GM19455 (cell line): ENCODE measurements at regions not wholly inside any gene's neighbourhood (a gene's known extent, or its start where the extent isn't known, plus 50 kb on each side); places are given as distances from the start of the nearest gene placed in this dataset.

Source experiments
- ATAC-seq: cut with Tn5 transposase; IDR thresholded peaks from one replicate; pipeline ENCODE4 v1.9.1; 2021; ENCODE audit not compliant: unreplicated experiment

GRCh38 chr11:116111546-116111945 lies 607.3 kb upstream of the CADM1 start:
- no peak for ATAC-seq

DNA sequence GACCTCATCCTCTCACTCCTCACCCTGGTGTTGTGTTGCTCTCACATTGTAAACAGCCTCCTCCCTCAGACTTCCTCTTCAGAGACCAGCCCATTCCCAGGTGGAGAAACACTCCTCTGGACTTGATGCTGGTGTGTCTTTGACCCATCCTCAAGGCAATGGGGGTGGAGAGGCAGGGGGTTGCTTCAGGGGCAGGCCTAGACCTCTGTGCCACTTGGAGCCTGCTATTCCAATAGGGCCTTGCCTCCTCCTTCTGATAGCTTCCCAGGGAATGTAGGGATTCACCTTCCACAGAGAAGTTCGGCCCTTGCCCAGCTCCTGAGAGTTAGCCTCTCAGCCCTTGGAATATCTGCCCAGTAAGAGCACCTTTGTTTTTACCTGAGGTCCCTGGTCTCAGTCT lies 606.6 kb upstream of the CADM1 start:
- no peak for ATAC-seq

DNA sequence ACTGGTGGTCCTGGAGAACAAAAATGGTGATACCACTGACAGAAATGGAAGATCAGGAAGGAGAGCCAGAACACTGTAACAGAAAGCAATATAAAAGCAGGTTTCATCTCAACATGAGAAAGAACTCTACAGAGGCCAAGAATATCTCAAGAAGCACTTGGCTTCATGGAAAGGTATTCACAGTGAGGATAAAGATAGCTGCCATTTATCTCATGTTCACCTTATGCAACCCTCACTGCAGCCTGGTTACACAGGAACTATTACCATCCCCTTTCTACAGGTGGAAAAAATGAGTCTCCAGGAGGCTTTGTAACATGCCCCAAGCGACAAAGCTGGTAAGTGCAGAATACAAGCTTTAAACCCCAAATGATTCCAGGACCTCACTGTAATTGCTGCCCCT lies 606.1 kb upstream of the CADM1 start:
- ATAC-seq = no peak

DNA sequence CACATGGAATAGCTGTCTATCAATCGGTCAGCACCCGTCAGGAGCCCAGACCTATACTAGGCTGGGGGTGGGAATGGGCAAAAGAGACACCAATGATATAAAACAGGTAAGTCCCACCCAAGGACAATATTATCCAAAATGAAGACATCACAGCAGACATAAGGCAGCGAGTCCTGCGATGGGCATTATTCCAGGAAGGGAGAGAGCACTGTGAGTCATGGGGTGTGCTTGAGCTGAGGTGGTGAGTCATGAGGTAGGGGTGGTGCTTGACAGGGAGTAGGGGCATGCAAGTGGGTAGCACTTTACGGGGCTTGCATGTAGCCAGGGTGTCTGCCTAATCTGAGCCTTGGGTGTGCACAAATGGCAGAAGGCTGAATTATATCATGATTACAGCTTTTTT lies 605.0 kb upstream of the CADM1 start:
- ATAC-seq = no peak

GRCh38 chr11:116108161-116108560 lies 603.9 kb upstream of the CADM1 start:
- no peak for ATAC-seq

DNA sequence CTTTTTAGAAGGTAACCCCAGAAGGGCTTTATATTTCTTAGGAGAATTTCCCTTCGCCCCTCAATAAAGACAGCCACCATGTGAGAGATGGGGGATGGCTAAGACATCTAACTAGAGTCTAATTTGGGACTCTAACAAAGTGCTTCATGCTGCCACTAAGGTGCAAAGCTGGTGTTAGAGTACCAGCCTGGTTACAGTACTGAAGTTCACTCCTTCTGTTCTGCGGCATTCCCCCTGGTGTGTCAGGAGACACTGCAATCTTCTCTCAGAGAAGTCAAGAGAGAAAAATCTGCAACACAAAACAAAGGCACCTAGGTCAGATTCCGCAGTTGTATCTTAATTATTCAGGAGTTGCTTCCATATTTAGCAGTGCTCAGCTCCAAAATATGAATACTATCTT lies 603.0 kb upstream of the CADM1 start:
- ATAC-seq = no peak

DNA sequence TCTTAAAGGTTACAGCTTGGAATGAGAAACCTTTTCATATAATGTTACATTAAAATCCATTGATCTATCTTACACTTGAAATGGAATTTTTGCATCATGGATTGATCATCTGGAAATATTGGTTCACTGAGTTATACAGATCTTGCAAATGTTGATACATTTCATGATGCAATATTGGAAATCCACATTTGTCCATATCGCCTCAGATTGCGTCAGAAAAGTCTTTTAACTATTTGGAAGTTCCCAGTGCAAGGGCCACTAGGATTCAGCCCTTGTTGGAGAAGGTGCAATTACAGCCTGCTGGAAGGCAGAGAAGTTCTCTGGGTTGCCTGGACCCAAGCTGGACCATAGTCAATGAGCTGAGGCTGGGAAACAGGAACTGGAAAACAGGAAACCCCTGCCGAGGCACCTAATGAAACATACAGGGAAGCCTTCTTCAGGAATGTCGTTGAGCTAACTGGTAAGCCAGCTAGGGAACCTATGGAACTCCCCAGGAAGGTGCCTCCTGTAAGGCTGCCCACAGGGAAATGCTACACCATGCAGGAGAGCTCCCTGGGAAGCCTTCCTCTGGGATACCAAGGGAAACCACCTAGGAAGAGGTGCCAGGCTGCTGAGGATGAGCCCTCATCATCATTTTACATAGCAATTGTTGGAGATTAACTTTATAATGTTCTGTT lies 600.4 kb upstream of the CADM1 start:
- ATAC-seq = no peak

- ATAC-seq = no peak
These were observed 597.7 kb upstream of the CADM1 start for GRCh38 chr11:116101902-116102301.

DNA sequence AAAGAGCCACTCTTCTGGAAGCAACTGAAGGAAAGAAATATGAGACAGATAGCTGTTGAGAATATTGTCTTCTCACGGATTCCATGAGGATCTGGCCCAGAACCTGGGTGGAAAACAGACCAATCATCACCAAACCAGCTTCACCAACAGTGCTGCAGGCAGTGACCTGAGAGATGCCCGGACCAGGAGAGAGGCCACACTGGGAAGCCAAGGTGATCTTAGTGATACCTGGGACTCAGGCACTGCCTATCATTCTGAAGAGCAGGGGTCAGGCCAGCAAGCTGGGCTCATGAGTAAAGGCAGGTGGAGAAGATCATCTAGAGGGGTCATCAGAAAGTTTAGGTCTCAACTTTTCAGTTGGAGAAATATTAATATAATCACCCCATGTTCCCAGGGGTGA lies 595.8 kb upstream of the CADM1 start:
- ATAC-seq = no peak

DNA sequence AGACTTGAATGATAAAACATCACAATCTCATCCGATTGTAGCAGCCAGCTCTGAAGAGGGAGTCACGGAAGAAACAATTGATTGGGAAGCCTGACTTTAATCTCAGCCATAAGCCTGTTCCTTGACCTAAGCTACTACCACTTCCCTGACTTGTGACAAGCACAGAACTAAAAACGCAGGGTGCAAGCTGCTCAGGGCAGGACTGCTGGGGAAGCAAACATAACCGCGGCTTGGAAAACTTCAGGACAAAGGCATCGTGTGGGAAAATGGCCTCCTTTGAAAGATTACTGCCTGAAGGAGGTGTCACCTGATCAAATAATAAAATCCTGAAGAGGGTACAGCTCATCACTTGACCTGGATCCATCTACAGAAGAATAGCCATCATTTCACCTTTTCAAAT lies 595.3 kb upstream of the CADM1 start:
- no peak for ATAC-seq

GRCh38 chr11:116096272-116096995 lies 592.2 kb upstream of the CADM1 start:
- no peak for ATAC-seq

DNA sequence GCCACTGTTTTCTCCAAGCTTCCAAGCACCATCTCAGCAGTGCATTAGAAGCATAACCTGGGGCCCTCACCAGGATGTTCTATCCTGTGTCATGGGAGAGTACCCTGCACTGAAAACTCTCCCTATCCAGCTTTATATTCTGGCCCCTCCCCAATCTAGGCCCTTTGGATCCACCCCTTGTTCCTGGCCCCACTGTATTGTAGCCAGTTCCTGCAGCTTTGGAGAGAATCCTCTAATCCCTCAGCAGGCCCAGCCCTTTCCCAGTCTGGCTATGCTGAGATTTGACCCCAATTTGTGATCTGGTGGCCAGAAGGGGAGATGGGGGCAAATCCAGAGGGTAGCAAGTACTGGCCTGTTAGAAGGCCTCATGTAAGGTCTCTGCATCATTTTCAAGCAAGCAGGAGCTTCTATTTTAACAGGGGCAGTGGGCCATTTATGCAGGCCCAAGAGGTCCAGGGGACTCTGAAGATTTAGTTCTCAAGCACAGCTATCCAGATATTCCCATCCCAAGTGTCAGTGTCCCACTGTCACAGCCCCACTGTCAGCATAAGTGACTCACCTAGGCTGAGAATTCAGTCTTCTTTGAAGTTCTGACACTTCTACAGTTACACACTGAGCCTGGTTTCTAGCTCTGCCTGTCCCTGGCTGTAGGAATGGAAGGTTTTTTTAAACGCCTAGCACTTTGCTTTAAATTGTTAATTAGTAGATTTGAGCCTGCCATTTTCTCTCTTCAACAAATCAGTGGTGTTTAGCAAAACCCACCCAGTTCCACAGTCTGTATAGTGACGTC lies 589.5 kb upstream of the CADM1 start:
- ATAC-seq = no peak

DNA sequence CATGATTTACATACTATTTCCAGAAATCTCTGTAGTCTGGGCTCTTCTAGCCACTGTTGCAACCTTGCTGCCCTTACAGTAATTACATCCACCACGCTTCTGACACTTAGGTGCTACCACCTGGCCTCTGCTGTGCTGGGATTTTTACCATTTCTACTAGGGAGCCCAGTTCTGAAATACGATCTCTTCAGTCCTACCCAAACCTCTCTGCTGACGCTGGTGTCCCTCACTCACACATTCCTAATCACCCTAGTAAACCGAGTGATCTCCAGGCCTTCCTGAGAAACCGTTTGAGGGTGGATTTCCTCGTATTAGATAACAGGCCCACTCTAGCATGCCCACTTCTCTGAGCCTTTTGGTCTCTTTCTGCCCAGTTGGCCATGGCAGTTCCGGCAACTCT lies 588.9 kb upstream of the CADM1 start:
- no peak for ATAC-seq

DNA sequence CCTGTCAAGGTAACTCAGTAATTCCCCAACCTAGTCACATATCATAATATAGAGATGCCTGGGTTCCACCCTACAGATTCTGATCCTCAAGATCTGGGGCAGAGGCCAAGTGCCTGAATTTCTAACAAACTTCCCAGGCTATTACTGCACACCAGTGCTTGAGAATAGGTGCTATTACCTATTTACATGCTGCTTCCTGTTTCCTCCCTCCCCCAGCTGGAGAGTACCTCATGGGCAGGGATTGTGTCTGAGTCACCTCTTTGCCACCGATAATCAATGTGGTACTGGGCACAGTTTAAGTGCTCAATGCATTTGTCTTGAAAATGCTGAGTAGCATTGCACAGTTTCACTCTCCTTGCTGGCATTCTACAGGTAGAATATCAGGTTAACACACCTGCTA lies 582.2 kb upstream of the CADM1 start:
- no peak for ATAC-seq

DNA sequence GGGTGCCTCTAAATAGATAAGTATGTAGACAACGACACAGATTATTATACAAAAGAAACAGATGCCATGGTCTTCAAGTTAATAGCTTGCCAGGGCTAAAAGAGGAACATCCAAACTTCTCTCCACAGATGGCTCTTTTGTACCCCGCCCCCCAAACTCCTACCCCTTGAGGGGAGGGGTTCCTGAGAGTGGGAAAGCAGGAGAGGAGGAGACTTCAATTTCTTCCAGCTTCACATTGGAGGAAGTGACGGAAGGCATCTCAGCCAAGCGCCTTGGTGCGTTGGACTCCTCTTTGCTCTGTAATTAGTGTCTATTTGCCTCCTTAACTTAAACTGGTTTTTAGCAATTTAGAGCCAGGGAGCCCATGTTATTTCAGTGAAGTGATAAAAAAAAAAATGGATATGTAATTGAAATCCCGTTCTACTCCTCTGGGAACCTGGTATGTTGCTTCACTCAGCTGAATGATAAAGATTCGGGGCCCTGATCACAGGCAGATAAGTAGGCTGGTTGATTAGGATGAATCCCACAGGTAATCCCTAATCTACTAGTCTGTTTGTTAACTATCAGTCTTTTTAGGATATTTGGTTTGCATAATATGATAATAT lies 580.9 kb upstream of the CADM1 start:
- no peak for ATAC-seq

- ATAC-seq = no peak
These were observed 580.3 kb upstream of the CADM1 start for GRCh38 chr11:116084511-116084910.

GRCh38 chr11:116082256-116082655 lies 578.0 kb upstream of the CADM1 start:
- no peak for ATAC-seq

DNA sequence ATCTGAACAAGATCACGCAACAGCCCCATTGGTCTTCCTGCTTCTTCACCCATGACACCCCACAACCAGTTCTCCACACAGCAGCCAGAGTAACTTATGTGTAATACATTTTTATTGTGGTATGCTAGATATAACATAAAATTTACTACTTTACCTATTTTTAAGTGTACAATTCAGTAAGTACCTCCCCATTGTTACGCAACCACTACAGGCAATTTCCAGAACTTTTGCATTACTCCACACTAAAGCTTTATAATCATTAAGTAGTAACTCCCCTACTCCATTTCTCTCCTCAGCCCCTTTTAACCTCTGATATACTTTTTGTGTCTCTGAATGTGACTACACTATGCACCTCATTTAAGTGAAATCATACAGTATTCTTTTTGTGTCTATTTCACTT lies 575.4 kb upstream of the CADM1 start:
- ATAC-seq = no peak

DNA sequence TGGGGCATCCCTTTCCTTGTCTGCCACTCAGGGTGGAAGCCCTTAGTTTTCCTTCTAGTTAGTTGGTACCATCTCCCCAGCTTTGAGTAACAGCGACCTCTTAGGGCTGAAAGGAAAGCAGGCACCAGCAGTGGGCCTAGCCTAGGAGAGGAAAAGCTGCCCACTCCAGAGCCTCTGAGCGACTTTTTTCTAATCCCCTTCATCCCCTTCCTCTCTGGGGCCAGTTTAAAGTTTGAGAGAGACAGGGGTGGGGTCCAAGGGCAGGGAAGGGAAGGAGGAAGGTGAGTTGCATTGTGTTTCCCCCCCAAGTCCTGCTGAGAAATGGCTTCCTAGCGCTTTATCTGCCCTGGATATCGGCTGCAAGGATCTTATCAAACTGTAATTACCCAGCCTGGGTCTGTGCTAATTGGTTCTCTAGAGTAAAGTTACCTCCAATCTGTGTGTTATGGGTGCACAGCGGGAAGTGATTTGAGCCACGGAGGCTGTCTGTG lies 573.9 kb upstream of the CADM1 start:
- no peak for ATAC-seq

- ATAC-seq = no peak
These were observed 572.9 kb upstream of the CADM1 start for GRCh38 chr11:116077092-116077491.
